ENCODE measurements at regions not wholly inside any gene's neighbourhood (a gene's known extent, or its start where the extent isn't known, plus 50 kb on each side); places are given as distances from the start of the nearest gene placed in this dataset.

GRCh38 chr21:38712071-38712470 is 93.7 kb upstream of the ETS2 start (continued):
- no peak for TF ChIP-seq BCLAF1 (IDR thresholded peaks at IDR 0.05; ENCODE audit: borderline replicate concordance in 1 of 2, control insufficient read depth in 1 of 2, low read depth in 2 of 2, low read length in 1 of 2)
- TF ChIP-seq PCBP2 (IDR thresholded peaks at IDR 0.05; ENCODE audit: low read depth, low read length, poor library complexity, severe bottlenecking): no peak
- TF ChIP-seq GATA2 (CRISPR knock-in tag; IDR thresholded peaks at IDR 0.05): no peak
- TF ChIP-seq SPI1 (IDR thresholded peaks at IDR 0.05; ENCODE audit: borderline replicate concordance, low read depth, low read length): no peak
- no peak for TF ChIP-seq STAG1 (CRISPR knock-in tag; IDR thresholded peaks at IDR 0.05; ENCODE audit: borderline replicate concordance)
- TF ChIP-seq SRSF1 (IDR thresholded peaks at IDR 0.05; ENCODE audit: low read depth, low read length): no peak
- TF ChIP-seq BRCA1 (IDR thresholded peaks at IDR 0.05): no peak
- no peak for TF ChIP-seq BRCA1 (CRISPR knock-in tag; IDR thresholded peaks at IDR 0.05)
- TF ChIP-seq REST (IDR thresholded peaks at IDR 0.05; ENCODE audit: borderline replicate concordance): peak; percentile 51
- no peak for TF ChIP-seq REST (CRISPR knock-in tag; IDR thresholded peaks at IDR 0.05; ENCODE audit: low read depth)
- no peak for TF ChIP-seq ETS2 (tag; IDR thresholded peaks at IDR 0.05; ENCODE audit: borderline replicate concordance, poor library complexity, severe bottlenecking)
- TF ChIP-seq ZNF311 (CRISPR knock-in tag; IDR thresholded peaks at IDR 0.05): no peak
